ENCODE measurements at regions not wholly inside any gene's neighbourhood (a gene's known extent, or its start where the extent isn't known, plus 50 kb on each side); places are given as distances from the start of the nearest gene placed in this dataset.
A peak's percentile ranks its signal among the peaks of the same experiment; 100 is the strongest.
"Not testable (repeated sequence)": the region's sequence is repeated elsewhere in the genome, so short reads cannot be mapped to it uniquely, and the experiment has no call there.

GRCh38 chr13:50610238-50610637 lies 233.3 kb downstream of the DLEU7 start:
- no peak for DNase-seq (ENCODE audit: low read depth in 4 of 4, low spot score in 3 of 4)

- DNase-seq (ENCODE audit: low read depth in 4 of 4, low spot score in 3 of 4) = no peak
These were observed 232.2 kb downstream of the DLEU7 start for GRCh38 chr13:50611117-50611781.

- DNase-seq (ENCODE audit: low read depth in 4 of 4, low spot score in 3 of 4) = no peak
These were observed 230.8 kb downstream of the DLEU7 start for GRCh38 chr13:50612717-50613116.

GRCh38 chr13:50613356-50613831 lies 230.1 kb downstream of the DLEU7 start:
- no peak for DNase-seq (ENCODE audit: low read depth in 4 of 4, low spot score in 3 of 4)

- DNase-seq (ENCODE audit: low read depth in 4 of 4, low spot score in 3 of 4) = no peak
These were observed 228.3 kb downstream of the DLEU7 start for GRCh38 chr13:50615234-50615633.

GRCh38 chr13:50616101-50616500 lies 227.4 kb downstream of the DLEU7 start:
- no peak for DNase-seq (ENCODE audit: low read depth in 4 of 4, low spot score in 3 of 4)

- no peak for DNase-seq (ENCODE audit: low read depth in 4 of 4, low spot score in 3 of 4)
These were observed 226.3 kb downstream of the DLEU7 start for GRCh38 chr13:50617134-50617721.

GRCh38 chr13:50618206-50618605 lies 225.3 kb downstream of the DLEU7 start:
- no peak for DNase-seq (ENCODE audit: low read depth in 4 of 4, low spot score in 3 of 4)

GRCh38 chr13:50626101-50626547 lies 217.4 kb downstream of the DLEU7 start:
- no peak for DNase-seq (ENCODE audit: low read depth in 4 of 4, low spot score in 3 of 4)

- DNase-seq (ENCODE audit: low read depth in 4 of 4, low spot score in 3 of 4) = no peak
These were observed 216.4 kb downstream of the DLEU7 start for GRCh38 chr13:50627111-50627510.

- DNase-seq (ENCODE audit: low read depth in 4 of 4, low spot score in 3 of 4) = not testable (repeated sequence)
These were observed 215.0 kb downstream of the DLEU7 start for GRCh38 chr13:50628512-50628911.

GRCh38 chr13:50629497-50629896 lies 214.0 kb downstream of the DLEU7 start:
- peak in 2 of 4 donors; percentile 28 to 39 for DNase-seq (ENCODE audit: low read depth in 4 of 4, low spot score in 3 of 4)

- DNase-seq (ENCODE audit: low read depth in 4 of 4, low spot score in 3 of 4) = no peak
These were observed 213.5 kb downstream of the DLEU7 start for GRCh38 chr13:50629966-50630365.

GRCh38 chr13:50631041-50631440 lies 212.5 kb downstream of the DLEU7 start:
- DNase-seq (ENCODE audit: low read depth in 4 of 4, low spot score in 3 of 4) = no peak

- no peak for DNase-seq (ENCODE audit: low read depth in 4 of 4, low spot score in 3 of 4)
These were observed 209.2 kb downstream of the DLEU7 start for GRCh38 chr13:50634339-50634738.

- DNase-seq (ENCODE audit: low read depth in 4 of 4, low spot score in 3 of 4) = no peak
These were observed 208.0 kb downstream of the DLEU7 start for GRCh38 chr13:50635504-50635903.

GRCh38 chr13:50636007-50636704 lies 207.3 kb downstream of the DLEU7 start:
- peak in 1 of 4 donors; percentile 9 for DNase-seq (ENCODE audit: low read depth in 4 of 4, low spot score in 3 of 4)

- DNase-seq (ENCODE audit: low read depth in 4 of 4, low spot score in 3 of 4) = no peak
These were observed 200.4 kb downstream of the DLEU7 start for GRCh38 chr13:50643060-50643459.

GRCh38 chr13:50644081-50644871 lies 199.2 kb downstream of the DLEU7 start:
- DNase-seq (ENCODE audit: low read depth in 4 of 4, low spot score in 3 of 4) = no peak

GRCh38 chr13:50645092-50645491 lies 198.4 kb downstream of the DLEU7 start:
- no peak for DNase-seq (ENCODE audit: low read depth in 4 of 4, low spot score in 3 of 4)

- DNase-seq (ENCODE audit: low read depth in 4 of 4, low spot score in 3 of 4) = no peak
These were observed 197.4 kb downstream of the DLEU7 start for GRCh38 chr13:50646070-50646469.
